ENCODE measurements at regions not wholly inside any gene's neighbourhood (a gene's known extent, or its start where the extent isn't known, plus 50 kb on each side); places are given as distances from the start of the nearest gene placed in this dataset.
"Not testable (repeated sequence)": the region's sequence is repeated elsewhere in the genome, so short reads cannot be mapped to it uniquely, and the experiment has no call there.

GRCh38 chr3:94507354-94507753 is 444.5 kb downstream of the NSUN3 start:
- H3K9me3 ChIP-seq (ENCODE audit: control extremely low read depth in 1 of 5, control insufficient read depth in 4 of 5, insufficient read depth in 2 of 5, low read depth in 1 of 5, low read length in 4 of 5) = peaks cover 0 to 11% (median 0%) of the 10 kb centered on the region in 5 experiments
- CTCF ChIA-PET; H3K36me3 ChIP-seq (ENCODE audit: control insufficient read depth in 4 of 4, insufficient read depth in 4 of 4, low read length in 3 of 4); H3K4me3 ChIP-seq (ENCODE audit: control insufficient read depth in 1 of 7, extremely low read depth in 1 of 7, insufficient read depth in 4 of 7, low read depth in 2 of 7, low read length in 6 of 7); H3K27ac ChIP-seq (ENCODE audit: insufficient read depth in 1 of 2, low read depth in 1 of 2, low read length in 2 of 2, poor library complexity in 1 of 2, severe bottlenecking in 2 of 2); POLR2A ChIA-PET; H3K27me3 ChIP-seq (replicated peaks in 2 of 5; ENCODE audit: control insufficient read depth in 4 of 5, insufficient read depth in 5 of 5, low read length in 4 of 5); H3K4me1 ChIP-seq (ENCODE audit: control extremely low read depth in 1 of 4, control insufficient read depth in 4 of 4, insufficient read depth in 4 of 4, low read length in 3 of 4); DNase-seq: not testable (repeated sequence)
- WGBS (ENCODE audit: insufficient coverage) = 100% methylated on average over 11 of the region's 25 CpGs

- Histone ChIP-seq H3K9me3 (ENCODE audit: control extremely low read depth in 1 of 5, control insufficient read depth in 4 of 5, insufficient read depth in 2 of 5, low read depth in 1 of 5, low read length in 4 of 5) (no peaks in the 10 kb centered on the region), H3K27ac (ENCODE audit: insufficient read depth in 1 of 2, low read depth in 1 of 2, low read length in 2 of 2, poor library complexity in 1 of 2, severe bottlenecking in 2 of 2) (no peak overlapping the region), H3K36me3 (ENCODE audit: control insufficient read depth in 4 of 4, insufficient read depth in 4 of 4, low read length in 3 of 4) (no peaks in the 10 kb centered on the region), H3K27me3 (replicated peaks in 2 of 5; ENCODE audit: control insufficient read depth in 4 of 5, insufficient read depth in 5 of 5, low read length in 4 of 5) (no peaks in the 10 kb centered on the region), H3K4me1 (ENCODE audit: control extremely low read depth in 1 of 4, control insufficient read depth in 4 of 4, insufficient read depth in 4 of 4, low read length in 3 of 4) (peaks cover 0 to 9% (median 0%) of the 10 kb centered on the region in 4 experiments), H3K4me3 (ENCODE audit: control insufficient read depth in 1 of 7, extremely low read depth in 1 of 7, insufficient read depth in 4 of 7, low read depth in 2 of 7, low read length in 6 of 7) (no peak overlapping the region)
- ChIA-PET CTCF (no interaction called here), POLR2A (no interaction called here)
- WGBS (ENCODE audit: insufficient coverage) = 40% methylated on average over 1 of the region's 3 CpGs
- peak in 1 of 3 donors; percentile 6 for DNase-seq
Observed at GRCh38 chr3:94512876-94513275, 450.0 kb downstream of the NSUN3 start.

GRCh38 chr3:94513600-94513999 is 450.7 kb downstream of the NSUN3 start:
- no peaks in the 10 kb centered on the region for H3K27me3 ChIP-seq (replicated peaks in 2 of 5; ENCODE audit: control insufficient read depth in 4 of 5, insufficient read depth in 5 of 5, low read length in 4 of 5)
- H3K4me3 ChIP-seq (ENCODE audit: control insufficient read depth in 1 of 7, extremely low read depth in 1 of 7, insufficient read depth in 4 of 7, low read depth in 2 of 7, low read length in 6 of 7) = no peak overlapping the region
- WGBS (ENCODE audit: insufficient coverage) = 80% methylated on average over 1 of the region's 2 CpGs
- POLR2A ChIA-PET = no interaction called here
- H3K36me3 ChIP-seq (ENCODE audit: control insufficient read depth in 4 of 4, insufficient read depth in 4 of 4, low read length in 3 of 4) = no peaks in the 10 kb centered on the region
- no peak overlapping the region for H3K27ac ChIP-seq (ENCODE audit: insufficient read depth in 1 of 2, low read depth in 1 of 2, low read length in 2 of 2, poor library complexity in 1 of 2, severe bottlenecking in 2 of 2)
- CTCF ChIA-PET = no interaction called here
- no peak for DNase-seq
- H3K4me1 ChIP-seq (ENCODE audit: control extremely low read depth in 1 of 4, control insufficient read depth in 4 of 4, insufficient read depth in 4 of 4, low read length in 3 of 4) = peaks cover 0 to 9% (median 0%) of the 10 kb centered on the region in 4 experiments
- H3K9me3 ChIP-seq (ENCODE audit: control extremely low read depth in 1 of 5, control insufficient read depth in 4 of 5, insufficient read depth in 2 of 5, low read depth in 1 of 5, low read length in 4 of 5) = no peaks in the 10 kb centered on the region

GRCh38 chr3:94515983-94516382 is 453.1 kb downstream of the NSUN3 start:
- CTCF ChIA-PET = no interaction called here
- Histone ChIP-seq H3K4me1 (ENCODE audit: control extremely low read depth in 1 of 4, control insufficient read depth in 4 of 4, insufficient read depth in 4 of 4, low read length in 3 of 4) (peaks cover 0 to 9% (median 0%) of the 10 kb centered on the region in 4 experiments), H3K27ac (ENCODE audit: insufficient read depth in 1 of 2, low read depth in 1 of 2, low read length in 2 of 2, poor library complexity in 1 of 2, severe bottlenecking in 2 of 2) (no peak overlapping the region), H3K27me3 (replicated peaks in 2 of 5; ENCODE audit: control insufficient read depth in 4 of 5, insufficient read depth in 5 of 5, low read length in 4 of 5) (no peaks in the 10 kb centered on the region), H3K9me3 (ENCODE audit: control extremely low read depth in 1 of 5, control insufficient read depth in 4 of 5, insufficient read depth in 2 of 5, low read depth in 1 of 5, low read length in 4 of 5) (no peaks in the 10 kb centered on the region), H3K4me3 (ENCODE audit: control insufficient read depth in 1 of 7, extremely low read depth in 1 of 7, insufficient read depth in 4 of 7, low read depth in 2 of 7, low read length in 6 of 7) (no peak overlapping the region), H3K36me3 (ENCODE audit: control insufficient read depth in 4 of 4, insufficient read depth in 4 of 4, low read length in 3 of 4) (no peaks in the 10 kb centered on the region)
- POLR2A ChIA-PET = no interaction called here
- DNase-seq = peak in 1 of 3 donors; percentile 16
- WGBS (ENCODE audit: insufficient coverage) = 80% methylated on average over 1 of the region's 2 CpGs

DNA sequence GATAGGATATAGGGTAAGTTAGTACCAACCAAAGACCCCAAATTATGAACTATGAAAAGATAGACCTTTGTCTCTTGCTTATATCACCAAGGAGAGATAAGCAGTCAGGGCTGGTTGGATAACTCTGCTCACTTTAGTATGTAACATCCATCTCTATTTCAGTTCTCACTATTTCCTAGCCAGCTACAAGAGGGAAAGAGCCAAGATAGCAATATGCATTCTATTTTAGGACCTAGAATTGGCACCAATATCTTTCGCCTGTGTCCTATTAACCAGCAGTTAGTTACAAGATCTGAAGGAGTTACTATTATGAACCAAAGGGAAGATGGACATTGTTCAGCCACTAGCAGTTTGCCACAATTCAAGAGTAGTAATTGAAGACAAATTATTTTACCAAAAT is 457.5 kb downstream of the NSUN3 start:
- H3K27me3 ChIP-seq (replicated peaks in 2 of 5; ENCODE audit: control insufficient read depth in 4 of 5, insufficient read depth in 5 of 5, low read length in 4 of 5) = no peaks in the 10 kb centered on the region
- POLR2A ChIA-PET = no interaction called here
- H3K4me3 ChIP-seq (ENCODE audit: control insufficient read depth in 1 of 7, extremely low read depth in 1 of 7, insufficient read depth in 4 of 7, low read depth in 2 of 7, low read length in 6 of 7) = no peak overlapping the region
- WGBS (ENCODE audit: insufficient coverage) = no CpG with 5 or more reads among the region's 1 CpG
- no peak for DNase-seq
- no peaks in the 10 kb centered on the region for H3K36me3 ChIP-seq (ENCODE audit: control insufficient read depth in 4 of 4, insufficient read depth in 4 of 4, low read length in 3 of 4)
- no peak overlapping the region for H3K27ac ChIP-seq (ENCODE audit: insufficient read depth in 1 of 2, low read depth in 1 of 2, low read length in 2 of 2, poor library complexity in 1 of 2, severe bottlenecking in 2 of 2)
- H3K9me3 ChIP-seq (ENCODE audit: control extremely low read depth in 1 of 5, control insufficient read depth in 4 of 5, insufficient read depth in 2 of 5, low read depth in 1 of 5, low read length in 4 of 5) = no peaks in the 10 kb centered on the region
- peaks cover 0 to 20% (median 3%) of the 10 kb centered on the region in 4 experiments for H3K4me1 ChIP-seq (ENCODE audit: control extremely low read depth in 1 of 4, control insufficient read depth in 4 of 4, insufficient read depth in 4 of 4, low read length in 3 of 4)
- CTCF ChIA-PET = no interaction called here

GRCh38 chr3:94522488-94522887 is 459.6 kb downstream of the NSUN3 start:
- CTCF ChIA-PET = interaction anchor here (1.0 kb wide), 1 partner anchor 10 kb away, joined by 3 read pairs; no protein-coding TSS in a partner anchor
- Histone ChIP-seq H3K9me3 (ENCODE audit: control extremely low read depth in 1 of 5, control insufficient read depth in 4 of 5, insufficient read depth in 2 of 5, low read depth in 1 of 5, low read length in 4 of 5) (no peaks in the 10 kb centered on the region), H3K27me3 (replicated peaks in 2 of 5; ENCODE audit: control insufficient read depth in 4 of 5, insufficient read depth in 5 of 5, low read length in 4 of 5) (no peaks in the 10 kb centered on the region), H3K27ac (ENCODE audit: insufficient read depth in 1 of 2, low read depth in 1 of 2, low read length in 2 of 2, poor library complexity in 1 of 2, severe bottlenecking in 2 of 2) (no peak overlapping the region), H3K36me3 (ENCODE audit: control insufficient read depth in 4 of 4, insufficient read depth in 4 of 4, low read length in 3 of 4) (no peaks in the 10 kb centered on the region), H3K4me3 (ENCODE audit: control insufficient read depth in 1 of 7, extremely low read depth in 1 of 7, insufficient read depth in 4 of 7, low read depth in 2 of 7, low read length in 6 of 7) (no peak overlapping the region), H3K4me1 (ENCODE audit: control extremely low read depth in 1 of 4, control insufficient read depth in 4 of 4, insufficient read depth in 4 of 4, low read length in 3 of 4) (peaks cover 0 to 17% (median 3%) of the 10 kb centered on the region in 4 experiments)
- peak in 2 of 3 donors; percentile 4 to 8 for DNase-seq
- POLR2A ChIA-PET = no interaction called here

GRCh38 chr3:94524102-94524919 is 461.4 kb downstream of the NSUN3 start:
- no peaks in the 10 kb centered on the region for H3K36me3 ChIP-seq (ENCODE audit: control insufficient read depth in 4 of 4, insufficient read depth in 4 of 4, low read length in 3 of 4)
- no peaks in the 10 kb centered on the region for H3K9me3 ChIP-seq (ENCODE audit: control extremely low read depth in 1 of 5, control insufficient read depth in 4 of 5, insufficient read depth in 2 of 5, low read depth in 1 of 5, low read length in 4 of 5)
- H3K27ac ChIP-seq (ENCODE audit: insufficient read depth in 1 of 2, low read depth in 1 of 2, low read length in 2 of 2, poor library complexity in 1 of 2, severe bottlenecking in 2 of 2) = no peak overlapping the region
- POLR2A ChIA-PET = interaction anchor here (0.6 kb wide), 1 partner anchor 301 kb away, joined by 5 read pairs; no protein-coding TSS in a partner anchor
- CTCF ChIA-PET = no interaction called here
- DNase-seq = peak; percentile 26 to 84 (median 27)
- H3K4me3 ChIP-seq (ENCODE audit: control insufficient read depth in 1 of 7, extremely low read depth in 1 of 7, insufficient read depth in 4 of 7, low read depth in 2 of 7, low read length in 6 of 7) = peak overlapping the region in 1 of 7 experiments; percentile 14
- H3K27me3 ChIP-seq (replicated peaks in 2 of 5; ENCODE audit: control insufficient read depth in 4 of 5, insufficient read depth in 5 of 5, low read length in 4 of 5) = no peaks in the 10 kb centered on the region
- peaks cover 0 to 17% (median 3%) of the 10 kb centered on the region in 4 experiments for H3K4me1 ChIP-seq (ENCODE audit: control extremely low read depth in 1 of 4, control insufficient read depth in 4 of 4, insufficient read depth in 4 of 4, low read length in 3 of 4)
- 43% methylated on average over 6 of the region's 9 CpGs for WGBS (ENCODE audit: insufficient coverage)
